ENCODE measurements at regions not wholly inside any gene's neighbourhood (a gene's known extent, or its start where the extent isn't known, plus 50 kb on each side); places are given as distances from the start of the nearest gene placed in this dataset.

GRCh38 chr18:78610179-78610578 lies 369.4 kb upstream of the SALL3 start:
- H3K9ac ChIP-seq (ENCODE audit: control insufficient read depth, extremely low read depth, insufficient read depth, low read length): no peak overlapping the region
- H3K36me3 ChIP-seq (ENCODE audit: control insufficient read depth in 2 of 2, extremely low read depth in 1 of 2, insufficient read depth in 2 of 2, low read length in 2 of 2): no peaks in the 10 kb centered on the region
- dilution Hi-C loops (cut with MboI; ENCODE audit: extremely low pct_ligation_motif_present, low sequenced_read_pairs): no loop called here
- H3K9me3 ChIP-seq (ENCODE audit: control insufficient read depth, low read depth, low read length): peaks cover 24% of the 10 kb centered on the region
- H3K27me3 ChIP-seq (ENCODE audit: control insufficient read depth, extremely low read depth, insufficient read depth, low read length): no peaks in the 10 kb centered on the region
- no peaks in the 10 kb centered on the region for H3K4me1 ChIP-seq (ENCODE audit: control insufficient read depth, extremely low read depth, insufficient read depth, low read length)
- TF ChIP-seq EZH2 (IDR thresholded peaks at IDR 0.05; ENCODE audit: low read length) (no peak), CTCF (optimal IDR thresholded peaks at IDR 0.05 in 1 of 3, IDR thresholded peaks at IDR 0.05 in 1 of 3, conservative IDR thresholded peaks at IDR 0.05 in 1 of 3; ENCODE audit: extremely low read depth in 1 of 3, insufficient read depth in 2 of 3, low read length in 3 of 3) (no peak)
- no peak overlapping the region for H2AFZ ChIP-seq (ENCODE audit: control insufficient read depth, low read length)
- no peak for FAIRE-seq
- H3K27ac ChIP-seq (ENCODE audit: control insufficient read depth, insufficient read depth, low read length): no peak overlapping the region
- no peak for DNase-seq (ENCODE audit: low read depth, low spot score)
- no peak overlapping the region for H3K4me2 ChIP-seq (ENCODE audit: control insufficient read depth, extremely low read depth, insufficient read depth, low read depth, low read length)
- H3K79me2 ChIP-seq (ENCODE audit: control insufficient read depth, insufficient read depth, low read length): no peaks in the 10 kb centered on the region
- no peaks in the 10 kb centered on the region for H3K9me1 ChIP-seq (ENCODE audit: control insufficient read depth, extremely low read depth, insufficient read depth, low read length)
- no peaks in the 10 kb centered on the region for H4K20me1 ChIP-seq (ENCODE audit: control insufficient read depth, extremely low read depth, insufficient read depth, low read length)
- H3K4me3 ChIP-seq (ENCODE audit: control insufficient read depth in 2 of 3, extremely low read depth in 1 of 3, insufficient read depth in 2 of 3, low read depth in 1 of 3, low read length in 3 of 3): no peak overlapping the region

DNA sequence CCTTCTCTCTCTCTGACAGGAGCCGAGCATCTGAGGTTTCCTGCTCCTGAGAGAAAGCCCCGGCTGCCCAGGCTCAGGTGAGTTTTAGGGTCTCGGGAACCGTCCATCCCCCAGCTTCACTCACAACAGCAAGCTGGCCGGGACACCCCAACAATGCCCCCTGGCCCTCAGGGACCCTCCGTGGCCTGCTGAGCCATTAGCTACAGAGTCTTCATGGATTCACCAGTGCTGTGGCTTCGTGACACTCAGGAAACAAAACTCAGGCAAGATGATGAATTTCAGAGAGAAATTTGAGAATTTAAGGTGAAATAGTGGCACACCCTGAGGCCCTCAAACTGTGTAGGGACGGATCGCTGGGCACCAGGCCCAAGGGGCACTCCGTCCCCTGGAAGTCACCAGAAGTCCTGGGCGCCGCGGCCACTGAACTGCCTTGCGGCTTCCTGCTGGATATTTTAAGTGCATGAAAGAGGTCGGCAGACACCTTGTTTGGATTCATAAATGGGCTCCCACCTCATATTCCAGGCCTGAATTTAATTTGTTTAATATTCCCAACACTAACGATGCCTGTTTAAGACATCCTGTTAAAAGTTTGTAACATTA lies 368.3 kb upstream of the SALL3 start:
- no peak for TF ChIP-seq CTCF (optimal IDR thresholded peaks at IDR 0.05 in 1 of 3, IDR thresholded peaks at IDR 0.05 in 1 of 3, conservative IDR thresholded peaks at IDR 0.05 in 1 of 3; ENCODE audit: extremely low read depth in 1 of 3, insufficient read depth in 2 of 3, low read length in 3 of 3)
- no peak for TF ChIP-seq EZH2 (IDR thresholded peaks at IDR 0.05; ENCODE audit: low read length)
- Histone ChIP-seq H3K9ac (ENCODE audit: control insufficient read depth, extremely low read depth, insufficient read depth, low read length) (no peak overlapping the region), H3K36me3 (ENCODE audit: control insufficient read depth in 2 of 2, extremely low read depth in 1 of 2, insufficient read depth in 2 of 2, low read length in 2 of 2) (no peaks in the 10 kb centered on the region), H3K4me1 (ENCODE audit: control insufficient read depth, extremely low read depth, insufficient read depth, low read length) (no peaks in the 10 kb centered on the region), H3K9me3 (ENCODE audit: control insufficient read depth, low read depth, low read length) (peaks cover 20% of the 10 kb centered on the region), H3K27ac (ENCODE audit: control insufficient read depth, insufficient read depth, low read length) (no peak overlapping the region), H3K27me3 (ENCODE audit: control insufficient read depth, extremely low read depth, insufficient read depth, low read length) (no peaks in the 10 kb centered on the region), H3K9me1 (ENCODE audit: control insufficient read depth, extremely low read depth, insufficient read depth, low read length) (no peaks in the 10 kb centered on the region), H2AFZ (ENCODE audit: control insufficient read depth, low read length) (no peak overlapping the region), H3K4me3 (ENCODE audit: control insufficient read depth in 2 of 3, extremely low read depth in 1 of 3, insufficient read depth in 2 of 3, low read depth in 1 of 3, low read length in 3 of 3) (no peak overlapping the region), H3K79me2 (ENCODE audit: control insufficient read depth, insufficient read depth, low read length) (no peaks in the 10 kb centered on the region), H3K4me2 (ENCODE audit: control insufficient read depth, extremely low read depth, insufficient read depth, low read depth, low read length) (no peak overlapping the region), H4K20me1 (ENCODE audit: control insufficient read depth, extremely low read depth, insufficient read depth, low read length) (no peaks in the 10 kb centered on the region)
- dilution Hi-C loops (cut with MboI; ENCODE audit: extremely low pct_ligation_motif_present, low sequenced_read_pairs): no loop called here
- FAIRE-seq: no peak
- DNase-seq (ENCODE audit: low read depth, low spot score): no peak

Data from keratinocyte (primary cell).